H1 (cell line): ENCODE measurements at regions not wholly inside any gene's neighbourhood (a gene's known extent, or its start where the extent isn't known, plus 50 kb on each side); places are given as distances from the start of the nearest gene placed in this dataset.

Experiments
- CTCF ChIA-PET: fragments of 300-600 bp; sonication (Branson Sonifier 250); formaldehyde crosslinking; loops from one replicate; lab custom pipeline; 2021; ENCODE audit not compliant: partially characterized antibody; lab: Charles Lee
- POLR2A ChIA-PET: fragments of 300-600 bp; sonication (Branson Sonifier 250); formaldehyde crosslinking; loops from one replicate; lab custom pipeline; 2021; ENCODE audit warnings: inconsistent platforms; ENCODE audit not compliant: partially characterized antibody; lab: Charles Lee
- DNase-seq, 2 experiments: peaks; one replicate each; pipeline versions ENCODE4 v3.0.0 to v3.0.0-alpha.2; 2010 to 2022; ENCODE audit warnings: low spot score in 2 of 2, low read depth in 1 of 2, mixed read lengths in 1 of 2
- FAIRE-seq: peaks from 2 replicates; lab custom pipeline; 2011; peaks lifted over from hg19 to GRCh38; lab: Jason Lieb, UNC
- H2AFZ ChIP-seq: 2 replicates; pipeline ENCODE4 v1.8.1; 2012; ENCODE audit warnings: low read length, inconsistent platforms
- H2AK5ac ChIP-seq: 2 replicates; pipeline ENCODE4 v1.6.1; 2013; ENCODE audit warnings: low read depth, low read length
- H2BK120ac ChIP-seq: replicated peaks from 2 replicates; pipeline ENCODE3; 2013; ENCODE audit warnings: low read depth, low read length, inconsistent platforms
- H2BK12ac ChIP-seq: 2 replicates; pipeline ENCODE4 v1.6.1; 2013; ENCODE audit warnings: low read depth, low read length
- H2BK15ac ChIP-seq: 2 replicates; pipeline ENCODE4 v1.6.1; 2013; ENCODE audit warnings: low read length
- H2BK20ac ChIP-seq: 2 replicates; pipeline ENCODE4 v1.6.1; 2013; ENCODE audit warnings: low read length
- H2BK5ac ChIP-seq: 2 replicates; pipeline ENCODE4 v1.6.1; 2013; ENCODE audit warnings: low read depth, low read length
- H3K14ac ChIP-seq: 2 replicates; pipeline ENCODE4 v1.6.1; 2013; ENCODE audit warnings: inconsistent platforms; ENCODE audit not compliant: insufficient read length
- H3K18ac ChIP-seq: 2 replicates; pipeline ENCODE4 v1.6.1; 2013; ENCODE audit warnings: low read length; ENCODE audit errors: extremely low read depth
- H3K23ac ChIP-seq: 2 replicates; pipeline ENCODE4 v1.6.1; 2013; ENCODE audit warnings: inconsistent platforms; ENCODE audit not compliant: insufficient read length
- H3K23me2 ChIP-seq: 2 replicates; pipeline ENCODE4 v1.6.1; 2013; ENCODE audit warnings: low read depth, low read length
- H3K27ac ChIP-seq: 2 replicates; pipeline ENCODE4 v1.6.1; 2011; ENCODE audit warnings: low read depth, low read length, inconsistent platforms
- H3K27me3 ChIP-seq, 4 experiments: replicated peaks in 1 of 4; 1 replicate in 1 of 4; 2 replicates in 3 of 4; pipeline versions ENCODE4 v1.6.1 to v1.8.1; 2011 to 2013; ENCODE audit warnings: low read length in 3 of 4, mild to moderate bottlenecking in 3 of 4, inconsistent platforms in 2 of 4, mixed read lengths in 2 of 4, moderate library complexity in 1 of 4; ENCODE audit not compliant: control insufficient read depth in 3 of 4, insufficient read depth in 3 of 4; ENCODE audit errors: extremely low read depth in 1 of 4
- H3K36me3 ChIP-seq, 4 experiments: 2 replicates each; pipeline versions ENCODE4 v1.6.1 to v1.8.1; 2011 to 2013; ENCODE audit warnings: mild to moderate bottlenecking in 4 of 4, low read length in 3 of 4, moderate library complexity in 2 of 4, control low read depth in 1 of 4, inconsistent platforms in 1 of 4; ENCODE audit not compliant: insufficient read depth in 4 of 4, control insufficient read depth in 2 of 4
- H3K4ac ChIP-seq: replicated peaks from 2 replicates; pipeline ENCODE3; 2013; ENCODE audit warnings: low read length, low read depth, mixed read lengths, inconsistent platforms; ENCODE audit not compliant: insufficient read length
- H3K4me1 ChIP-seq, 4 experiments: replicated peaks in 1 of 4; 1 replicate in 1 of 4; 2 replicates in 3 of 4; pipeline versions ENCODE4 v1.6.1 to v1.8.1; 2011 to 2013; ENCODE audit warnings: low read length in 3 of 4, inconsistent platforms in 2 of 4, mixed read lengths in 1 of 4; ENCODE audit not compliant: insufficient read depth in 4 of 4, control insufficient read depth in 3 of 4
- H3K4me2 ChIP-seq, 2 experiments: 2 replicates each; pipeline versions ENCODE4 v1.6.1 to v1.8.1; 2011 to 2013; ENCODE audit warnings: low read depth in 2 of 2, low read length in 2 of 2, control low read depth in 1 of 2, inconsistent platforms in 1 of 2, mild to moderate bottlenecking in 1 of 2; ENCODE audit not compliant: insufficient read depth in 1 of 2
- H3K4me3 ChIP-seq, 4 experiments: fragments of 200-600, 300-600 bp in 1 of 4; sonication (generic), shearing (Covaris generic), sonication (Bioruptor Twin) in 1 of 4; 2 replicates each; pipeline versions ENCODE4 v1.5.1 to v1.8.1; 2011 to 2016; ENCODE audit warnings: low read length in 4 of 4, low read depth in 3 of 4, control low read depth in 2 of 4, inconsistent platforms in 2 of 4, mild to moderate bottlenecking in 2 of 4, mixed read lengths in 1 of 4, moderate library complexity in 1 of 4; ENCODE audit not compliant: insufficient read depth in 2 of 4; ENCODE audit errors: extremely low read depth in 1 of 4
- H3K56ac ChIP-seq: replicated peaks from 2 replicates; pipeline ENCODE3; 2013; ENCODE audit warnings: low read depth, mild to moderate bottlenecking, mixed read lengths, low read length, inconsistent platforms; ENCODE audit not compliant: insufficient read length
- H3K79me1 ChIP-seq: 2 replicates; pipeline ENCODE4 v1.6.1; 2013; ENCODE audit warnings: low read depth, low read length, control low read depth
- H3K79me2 ChIP-seq, 2 experiments: 2 replicates each; pipeline versions ENCODE4 v1.6.1 to v1.8.1; 2012 to 2013; ENCODE audit warnings: low read length in 2 of 2, mild to moderate bottlenecking in 2 of 2, inconsistent platforms in 1 of 2; ENCODE audit not compliant: insufficient read depth in 2 of 2, control insufficient read depth in 1 of 2
- H3K9ac ChIP-seq, 4 experiments: replicated peaks in 1 of 4; 1 replicate in 1 of 4; 2 replicates in 3 of 4; pipeline versions ENCODE4 v1.6.1 to v1.8.1; 2011 to 2013; ENCODE audit warnings: low read depth in 3 of 4, low read length in 3 of 4, control low read depth in 2 of 4, mild to moderate bottlenecking in 2 of 4, moderate library complexity in 2 of 4, inconsistent platforms in 1 of 4; ENCODE audit errors: extremely low read depth in 1 of 4
- H3K9me3 ChIP-seq, 2 experiments: 2 replicates each; pipeline versions ENCODE4 v1.6.1 to v1.8.1; 2012 to 2013; ENCODE audit warnings: mild to moderate bottlenecking in 2 of 2, moderate library complexity in 2 of 2, control low read depth in 1 of 2, inconsistent platforms in 1 of 2, low read depth in 1 of 2, low read length in 1 of 2, mixed read lengths in 1 of 2; ENCODE audit not compliant: insufficient read depth in 2 of 2
- H4K20me1 ChIP-seq, 2 experiments: replicated peaks in 1 of 2; 2 replicates each; pipeline versions ENCODE3 to v1.8.1; 2011 to 2013; ENCODE audit warnings: inconsistent platforms in 2 of 2, low read length in 2 of 2, mild to moderate bottlenecking in 1 of 2; ENCODE audit not compliant: insufficient read depth in 2 of 2, control insufficient read depth in 1 of 2
- H4K5ac ChIP-seq: 2 replicates; pipeline ENCODE4 v1.6.1; 2013; ENCODE audit warnings: low read length, low read depth, mixed read lengths, inconsistent platforms; ENCODE audit not compliant: insufficient read length
- H4K8ac ChIP-seq: 2 replicates; pipeline ENCODE4 v1.8.0; 2013; ENCODE audit warnings: mild to moderate bottlenecking, moderate library complexity, low read length, inconsistent platforms; ENCODE audit not compliant: insufficient read depth; ENCODE audit errors: extremely low read depth
- H4K91ac ChIP-seq: replicated peaks from 2 replicates; pipeline ENCODE3; 2013; ENCODE audit warnings: low read length, mixed read lengths, inconsistent platforms; ENCODE audit not compliant: insufficient read length
- ATF2 ChIP-seq: IDR thresholded peaks from 2 replicates; pipeline ENCODE4 v1.6.1; 2012; ENCODE audit warnings: low read length, inconsistent platforms
- BRCA1 ChIP-seq: IDR thresholded peaks from 2 replicates; pipeline ENCODE4 v1.6.1; 2012; ENCODE audit warnings: low read depth, low read length, improper control_type of control experiment
- CBX8 ChIP-seq: fragments of 300-800, 300-1000 bp; sonication (generic); IDR thresholded peaks from 2 replicates; pipeline ENCODE4 v1.7.1; 2016; ENCODE audit warnings: low read depth, low read length, borderline replicate concordance
- CHD2 ChIP-seq: IDR thresholded peaks from 2 replicates; pipeline ENCODE4 v1.6.1; 2012; ENCODE audit warnings: low read length, improper control_type of control experiment
- CTBP2 ChIP-seq: IDR thresholded peaks from 2 replicates; pipeline ENCODE4 v1.7.0; 2011; ENCODE audit warnings: borderline replicate concordance, mild to moderate bottlenecking, moderate library complexity, mixed read lengths, low read length; ENCODE audit not compliant: insufficient read depth, insufficient read length
- CTCF ChIP-seq, 3 experiments: IDR thresholded peaks; 1 replicate in 2 of 3; 2 replicates in 1 of 3; pipeline versions ENCODE4 v1.5.1 to v1.6.1; 2011; ENCODE audit warnings: low read length in 3 of 3, mild to moderate bottlenecking in 3 of 3, inconsistent platforms in 2 of 3, low read depth in 1 of 3, moderate library complexity in 1 of 3; ENCODE audit not compliant: insufficient read depth in 1 of 3; ENCODE audit errors: control extremely low read depth in 1 of 3
- EGR1 ChIP-seq: IDR thresholded peaks from 2 replicates; pipeline ENCODE4 v1.6.1; 2011; ENCODE audit warnings: low read depth, low read length, borderline replicate concordance
- GTF2F1 ChIP-seq: IDR thresholded peaks from 2 replicates; pipeline ENCODE4 v1.6.1; 2012; ENCODE audit warnings: low read depth, low read length, improper control_type of control experiment, borderline replicate concordance
- PHF8 ChIP-seq: fragments of 200-600 bp; sonication (generic); conservative IDR thresholded peaks from 2 replicates; pipeline ENCODE4 v1.7.1; 2012; ENCODE audit warnings: low read depth, mild to moderate bottlenecking, inconsistent platforms, low read length, moderate library complexity
- RXRA ChIP-seq: IDR thresholded peaks from 2 replicates; pipeline ENCODE4 v1.6.1; 2011; ENCODE audit warnings: low read depth, mild to moderate bottlenecking, low read length, moderate library complexity; ENCODE audit not compliant: insufficient read depth
- ZNF274 ChIP-seq: IDR thresholded peaks from 2 replicates; pipeline ENCODE4 v1.7.0; 2012; ENCODE audit warnings: low read length, borderline replicate concordance; ENCODE audit errors: extremely low read depth
- WGBS, 2 experiments: shearing (Covaris generic) in 1 of 2; methylation state at CpG; one replicate each; pipeline versions ENCODE4 v1.1.6 to v1.1.7; 2013 to 2015; ENCODE audit warnings: low lambda C conversion rate in 2 of 2, mixed read lengths in 2 of 2, inconsistent platforms in 1 of 2, low coverage in 1 of 2, missing lambda C conversion rate in 1 of 2; ENCODE audit not compliant: insufficient replicate concordance in 2 of 2, insufficient coverage in 1 of 2, insufficient read length in 1 of 2; ENCODE audit errors: extremely low coverage in 1 of 2, missing lambda C conversion rate in 1 of 2; 5-methylcytosine and 5-hydroxymethylcytosine counted together

- no peak overlapping the region for H3K27ac ChIP-seq
- H3K4me3 ChIP-seq: no peak overlapping the region
- no peak overlapping the region for H3K14ac ChIP-seq
- H2BK120ac ChIP-seq: no peak overlapping the region
- no peak overlapping the region for H3K23ac ChIP-seq
- no peaks in the 10 kb centered on the region for H4K20me1 ChIP-seq
- no peak overlapping the region for H4K5ac ChIP-seq
- no peaks in the 10 kb centered on the region for H3K79me1 ChIP-seq
- no peak overlapping the region for H3K4me2 ChIP-seq
- H3K23me2 ChIP-seq: no peaks in the 10 kb centered on the region
- no peaks in the 10 kb centered on the region for H3K79me2 ChIP-seq
- POLR2A ChIA-PET: no interaction called here
- H3K36me3 ChIP-seq: no peaks in the 10 kb centered on the region
- no peaks in the 10 kb centered on the region for H3K4me1 ChIP-seq
- H3K56ac ChIP-seq: no peak overlapping the region
- no peak overlapping the region for H2AFZ ChIP-seq
- no peak for FAIRE-seq
- no peak overlapping the region for H2BK5ac ChIP-seq
- no peaks in the 10 kb centered on the region for H3K9me3 ChIP-seq
- H4K91ac ChIP-seq: no peak overlapping the region
- no peaks in the 10 kb centered on the region for H3K27me3 ChIP-seq
- H2BK20ac ChIP-seq: no peak overlapping the region
- no peak overlapping the region for H2BK12ac ChIP-seq
- H2AK5ac ChIP-seq: no peak overlapping the region
- no peak overlapping the region for H2BK15ac ChIP-seq
- no peak overlapping the region for H3K9ac ChIP-seq
- H3K18ac ChIP-seq: no peak overlapping the region
- 87% methylated on average over 2 of the region's 2 CpGs; no CpG with 5 or more reads in 1 of the 2 experiments for WGBS, 2 experiments
- no peak overlapping the region for H4K8ac ChIP-seq
- no peak overlapping the region for H3K4ac ChIP-seq
- no peak for DNase-seq
- CTCF ChIA-PET: no interaction called here
- TF ChIP-seq ZNF274 (no peak), PHF8 (no peak), CHD2 (no peak), RXRA (no peak), EGR1 (no peak), ATF2 (no peak), CBX8 (no peak), CTCF (IDR thresholded peaks at IDR 0.05; ENCODE audit: control extremely low read depth in 1 of 3, insufficient read depth in 1 of 3, low read depth in 1 of 3, low read length in 3 of 3) (no peak), BRCA1 (no peak), CTBP2 (no peak), GTF2F1 (no peak)
Observed at GRCh38 chr12:25755971-25756260, 202.6 kb upstream of the RASSF8 start.
